NT2/D1 (cell line): ENCODE measurements at regions not wholly inside any gene's neighbourhood (a gene's known extent, or its start where the extent isn't known, plus 50 kb on each side); places are given as distances from the start of the nearest gene placed in this dataset.

ENCODE experiments used
- DNase-seq: peaks from one replicate; pipeline ENCODE4 v3.0.0-alpha.2; 2011; ENCODE audit warnings: low read depth, low spot score
- H3K27me3 ChIP-seq: 2 replicates; pipeline ENCODE4 v1.6.0; 2011; ENCODE audit warnings: mild to moderate bottlenecking; ENCODE audit not compliant: insufficient read length, insufficient read depth
- H3K36me3 ChIP-seq: 2 replicates; pipeline ENCODE4 v1.6.1; 2011; ENCODE audit warnings: mild to moderate bottlenecking, low read length, mixed read lengths; ENCODE audit not compliant: insufficient read depth, insufficient read length
- H3K4me1 ChIP-seq: 2 replicates; pipeline ENCODE4 v1.5.1; 2011; ENCODE audit not compliant: insufficient read depth, insufficient read length
- H3K4me3 ChIP-seq: 2 replicates; pipeline ENCODE4 v1.5.1; 2011; ENCODE audit warnings: low read depth; ENCODE audit not compliant: insufficient read length
- H3K9ac ChIP-seq: 2 replicates; pipeline ENCODE4 v1.6.0; 2011; ENCODE audit warnings: low read depth; ENCODE audit not compliant: insufficient read length
- H3K9me3 ChIP-seq: 2 replicates; pipeline ENCODE4 v1.5.1; 2011; ENCODE audit warnings: mild to moderate bottlenecking, low read length; ENCODE audit not compliant: insufficient read depth
- SUZ12 ChIP-seq: IDR thresholded peaks from 2 replicates; pipeline ENCODE4 v1.6.1; 2011; ENCODE audit not compliant: insufficient read length, insufficient read depth; ENCODE audit errors: extremely low read depth
- YY1 ChIP-seq: IDR thresholded peaks from 2 replicates; pipeline ENCODE4 v1.6.1; 2011; ENCODE audit not compliant: insufficient read length, insufficient read depth
- ZNF274 ChIP-seq: IDR thresholded peaks from 2 replicates; pipeline ENCODE4 v1.6.1; 2011; ENCODE audit warnings: mild to moderate bottlenecking, low read depth, low read length

DNA sequence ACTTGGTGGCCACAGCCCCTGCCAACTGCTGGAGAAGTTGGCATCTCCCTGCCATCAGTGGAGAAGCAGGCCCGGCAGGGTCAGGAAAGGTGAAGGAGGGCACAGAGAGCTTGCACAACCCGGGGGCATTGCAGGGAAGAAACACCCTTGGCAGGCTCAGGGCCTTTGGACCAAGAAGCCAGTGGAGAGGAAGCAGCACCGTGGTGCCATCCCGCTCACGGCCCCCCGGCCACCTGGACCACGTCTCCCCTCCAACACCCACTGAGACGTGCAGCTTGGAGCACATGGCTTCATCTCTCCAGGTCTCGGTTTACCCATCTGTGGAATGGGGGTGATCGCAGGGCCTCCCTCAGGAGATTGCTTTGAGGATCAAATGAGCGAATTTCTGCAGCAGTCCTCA lies 158.1 kb downstream of the RBFOX3 start:
- H3K4me3 ChIP-seq: no peak overlapping the region
- TF ChIP-seq ZNF274: no peak
- no peak for DNase-seq
- no peaks in the 10 kb centered on the region for H3K36me3 ChIP-seq
- H3K9ac ChIP-seq: no peak overlapping the region
- H3K9me3 ChIP-seq: no peaks in the 10 kb centered on the region; the same call in 1 of the 2 replicates
- no peaks in the 10 kb centered on the region for H3K4me1 ChIP-seq
- no peaks in the 10 kb centered on the region for H3K27me3 ChIP-seq

DNA sequence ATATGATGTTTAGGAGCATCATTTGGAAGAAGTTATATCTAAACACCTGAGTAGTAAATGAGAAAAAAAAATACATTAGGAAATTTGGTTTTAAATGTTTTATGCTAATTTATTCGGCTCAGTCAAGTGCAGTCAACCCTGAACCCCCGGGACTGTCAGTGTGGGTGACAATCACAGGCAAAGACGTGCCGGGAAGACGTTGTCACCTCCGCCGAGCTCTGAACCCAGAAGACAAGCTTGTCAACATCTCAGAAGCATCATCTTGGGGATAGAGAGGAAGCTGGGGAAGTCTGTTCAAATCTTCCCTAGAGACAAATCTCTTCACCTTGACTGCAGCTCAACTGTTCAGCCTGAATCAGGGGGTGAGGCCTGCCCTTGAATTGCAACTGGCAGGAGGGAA lies 159.7 kb downstream of the RBFOX3 start:
- no peak for TF ChIP-seq SUZ12
- no peak for TF ChIP-seq ZNF274
- TF ChIP-seq YY1: no peak
- H3K36me3 ChIP-seq: no peaks in the 10 kb centered on the region
- H3K4me3 ChIP-seq: no peak overlapping the region
- H3K4me1 ChIP-seq: no peaks in the 10 kb centered on the region
- no peak overlapping the region for H3K9ac ChIP-seq
- no peaks in the 10 kb centered on the region for H3K27me3 ChIP-seq
- H3K9me3 ChIP-seq: no peaks in the 10 kb centered on the region; the same call in 1 of the 2 replicates
- DNase-seq: no peak

DNA sequence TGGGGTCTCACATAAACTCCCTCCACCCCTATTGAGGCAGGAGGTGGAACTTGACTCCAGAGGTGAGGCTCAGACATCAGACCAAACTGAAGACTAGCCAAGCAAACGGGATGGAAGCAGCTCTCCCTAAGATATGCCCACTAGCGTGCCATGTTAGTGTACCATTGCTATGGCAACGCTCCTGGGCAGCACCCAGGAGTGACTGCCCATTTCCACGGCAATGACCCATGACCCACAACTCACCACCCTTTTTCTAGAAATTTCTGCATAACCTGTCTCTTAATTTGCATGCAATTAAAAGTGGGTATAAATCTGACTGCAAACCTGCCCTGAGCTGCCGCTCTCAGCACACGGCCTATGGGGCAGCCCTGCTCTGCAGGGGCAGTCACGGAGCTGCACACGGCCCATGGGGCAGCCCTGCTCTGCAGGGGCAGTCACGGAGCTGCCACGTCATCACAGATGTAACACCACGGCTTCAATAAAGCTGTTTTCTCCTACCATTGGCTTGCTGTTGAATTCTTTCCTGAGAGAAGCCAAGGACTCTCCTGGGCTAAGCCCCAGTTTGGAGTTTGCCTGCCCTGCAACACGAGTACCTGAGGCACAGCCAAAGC lies 164.3 kb downstream of the RBFOX3 start:
- Histone ChIP-seq H3K36me3 (no peaks in the 10 kb centered on the region), H3K4me3 (no peak overlapping the region), H3K4me1 (no peaks in the 10 kb centered on the region), H3K9ac (no peak overlapping the region), H3K27me3 (no peaks in the 10 kb centered on the region), H3K9me3 (no peaks in the 10 kb centered on the region; the same call in 1 of the 2 replicates)
- no peak for DNase-seq
- TF ChIP-seq ZNF274 (no peak), YY1 (no peak), SUZ12 (no peak)

DNA sequence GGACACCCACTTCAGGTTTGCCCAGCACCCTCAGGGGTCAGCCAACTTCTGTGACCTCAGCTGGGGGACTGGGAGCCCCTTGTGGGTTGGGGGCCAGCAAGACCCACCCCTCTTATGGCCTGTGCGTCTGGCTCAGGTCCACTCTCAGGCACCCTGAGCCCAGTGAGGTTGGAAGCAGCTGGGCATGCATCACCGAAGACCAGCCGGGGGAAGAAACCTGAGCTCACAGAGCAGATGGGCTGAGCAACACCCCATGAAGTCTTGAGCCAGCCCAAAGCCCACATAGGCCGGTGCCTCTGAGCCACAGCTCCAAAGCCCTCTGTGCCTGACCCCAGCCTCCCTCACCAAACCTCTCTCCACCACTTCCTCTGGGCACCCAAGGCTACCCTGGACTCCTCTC lies 166.7 kb downstream of the RBFOX3 start:
- TF ChIP-seq SUZ12 (no peak), ZNF274 (no peak), YY1 (no peak)
- H3K27me3 ChIP-seq: no peaks in the 10 kb centered on the region
- peaks cover 2% of the 10 kb centered on the region for H3K4me1 ChIP-seq
- no peak overlapping the region for H3K9ac ChIP-seq
- no peaks in the 10 kb centered on the region for H3K36me3 ChIP-seq
- DNase-seq: no peak
- H3K9me3 ChIP-seq: no peaks in the 10 kb centered on the region; the same call in 1 of the 2 replicates
- no peak overlapping the region for H3K4me3 ChIP-seq

DNA sequence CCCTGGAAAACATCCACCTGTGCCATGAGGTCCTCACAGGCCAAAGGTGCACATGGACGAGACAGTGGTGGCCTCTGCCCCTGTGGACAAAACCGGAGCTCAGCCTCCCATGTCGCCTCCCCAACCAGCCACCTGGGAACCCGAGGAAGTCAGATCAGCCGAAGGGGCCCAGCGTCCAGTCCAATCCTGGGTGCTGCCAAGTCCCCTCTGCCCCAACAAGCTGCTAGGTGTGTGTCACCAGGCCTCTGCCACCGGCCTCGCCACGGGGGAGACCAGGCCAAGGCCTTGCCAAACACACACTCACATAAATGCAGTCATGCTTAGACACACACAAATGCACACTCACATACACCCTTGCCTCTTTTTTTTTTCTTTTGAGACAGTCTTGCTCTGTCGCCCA lies 167.8 kb downstream of the RBFOX3 start:
- Histone ChIP-seq H3K4me3 (no peak overlapping the region), H3K9me3 (no peaks in the 10 kb centered on the region; the same call in 1 of the 2 replicates), H3K36me3 (no peaks in the 10 kb centered on the region), H3K9ac (no peak overlapping the region), H3K27me3 (no peaks in the 10 kb centered on the region), H3K4me1 (peaks cover 5% of the 10 kb centered on the region)
- no peak for TF ChIP-seq SUZ12
- no peak for TF ChIP-seq ZNF274
- no peak for TF ChIP-seq YY1
- DNase-seq: no peak

DNA sequence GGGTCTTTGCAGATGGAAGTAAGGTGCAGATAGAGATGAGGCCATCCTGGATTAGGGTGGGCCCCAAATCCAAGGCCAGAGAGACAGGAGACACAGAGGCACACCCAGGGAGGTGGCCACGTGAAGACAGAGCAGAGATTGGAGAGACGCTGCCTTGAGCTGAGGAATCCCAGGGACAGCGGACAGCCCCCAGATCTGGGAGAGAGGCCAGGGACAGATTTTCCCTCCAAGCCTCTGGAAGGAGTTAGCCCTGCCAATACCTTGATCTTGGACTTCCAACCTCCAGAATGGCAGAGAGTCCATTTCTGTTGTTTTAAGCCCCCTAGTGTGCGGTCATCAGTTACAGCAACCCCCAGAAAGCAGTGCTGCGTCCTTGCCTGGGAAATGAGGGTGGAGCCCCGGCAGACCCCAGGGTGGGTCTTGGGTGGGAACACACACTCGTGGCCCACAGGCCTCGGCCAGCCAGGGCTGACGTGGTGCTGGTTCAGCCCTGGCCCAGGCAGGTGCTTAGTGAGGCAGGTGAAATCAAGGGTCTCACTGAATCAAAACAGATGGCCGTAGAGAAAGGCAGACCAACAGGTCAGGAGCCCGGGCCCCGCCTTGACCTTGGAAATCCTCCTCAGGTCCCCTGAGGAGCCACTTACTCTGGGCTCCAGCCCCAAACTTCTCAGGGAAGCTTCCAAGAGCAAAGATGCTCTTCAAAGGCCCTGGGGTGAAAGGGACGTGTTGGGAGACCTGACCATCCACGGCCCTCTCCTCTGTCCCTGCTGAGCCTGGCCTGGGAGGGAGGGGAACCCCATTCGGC lies 169.3 kb downstream of the RBFOX3 start:
- Histone ChIP-seq H3K9me3 (no peaks in the 10 kb centered on the region), H3K36me3 (no peaks in the 10 kb centered on the region), H3K4me3 (no peak overlapping the region), H3K27me3 (no peaks in the 10 kb centered on the region), H3K9ac (no peak overlapping the region), H3K4me1 (peaks cover 8% of the 10 kb centered on the region)
- TF ChIP-seq YY1 (no peak), SUZ12 (no peak)
- no peak for DNase-seq

DNA sequence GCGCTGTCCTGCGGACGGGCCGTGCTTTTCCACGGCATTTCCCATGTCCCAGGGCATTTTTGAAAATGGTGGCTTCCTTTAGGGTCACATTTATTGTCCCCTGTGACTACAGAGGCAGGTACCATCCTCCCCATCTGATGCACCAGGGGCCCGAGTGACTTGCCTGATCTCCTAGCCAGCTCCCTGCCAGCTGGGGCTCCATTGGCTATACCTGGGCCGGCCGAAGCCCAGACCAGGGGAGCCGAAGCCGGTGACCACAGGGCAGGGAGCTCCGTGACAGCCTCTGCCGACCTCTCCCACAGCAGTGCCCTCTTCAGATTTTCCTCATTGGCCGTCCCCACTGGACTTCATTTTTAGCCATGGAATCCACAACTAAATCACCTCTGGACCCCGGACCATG lies 170.6 kb downstream of the RBFOX3 start:
- no peak overlapping the region for H3K4me3 ChIP-seq
- H3K36me3 ChIP-seq: no peaks in the 10 kb centered on the region
- TF ChIP-seq SUZ12 (no peak), YY1 (no peak), ZNF274 (no peak)
- H3K27me3 ChIP-seq: no peaks in the 10 kb centered on the region
- no peak for DNase-seq
- no peak overlapping the region for H3K9ac ChIP-seq
- peaks cover 11% of the 10 kb centered on the region for H3K4me1 ChIP-seq
- no peaks in the 10 kb centered on the region for H3K9me3 ChIP-seq
